ENCODE measurements at regions not wholly inside any gene's neighbourhood (a gene's known extent, or its start where the extent isn't known, plus 50 kb on each side); places are given as distances from the start of the nearest gene placed in this dataset.

- TF ChIP-seq CTCF (IDR thresholded peaks at IDR 0.05; ENCODE audit: borderline replicate concordance, insufficient read depth, low read depth, low read length), result no peak
- H3K4me3 ChIP-seq (ENCODE audit: low read depth, low read length), result no peak overlapping the region
These were observed 381.6 kb downstream of the STIM2 start for GRCh38 chr4:27242217-27242616.

GRCh38 chr4:27245216-27245615, 384.6 kb downstream of the STIM2 start:
- no peak for TF ChIP-seq CTCF (IDR thresholded peaks at IDR 0.05; ENCODE audit: borderline replicate concordance, insufficient read depth, low read depth, low read length)
- H3K4me3 ChIP-seq (ENCODE audit: low read depth, low read length), result no peak overlapping the region

GRCh38 chr4:27248829-27249228, 388.2 kb downstream of the STIM2 start:
- no peak for TF ChIP-seq CTCF (IDR thresholded peaks at IDR 0.05; ENCODE audit: borderline replicate concordance, insufficient read depth, low read depth, low read length)
- H3K4me3 ChIP-seq (ENCODE audit: low read depth, low read length), result no peak overlapping the region

- no peak for TF ChIP-seq CTCF (IDR thresholded peaks at IDR 0.05; ENCODE audit: borderline replicate concordance, insufficient read depth, low read depth, low read length)
- H3K4me3 ChIP-seq (ENCODE audit: low read depth, low read length), result no peak overlapping the region
These were observed 391.1 kb downstream of the STIM2 start for GRCh38 chr4:27251771-27252170.

- no peak overlapping the region for H3K4me3 ChIP-seq (ENCODE audit: low read depth, low read length)
These were observed 406.8 kb downstream of the STIM2 start for GRCh38 chr4:27267339-27267969.

GRCh38 chr4:27267970-27268355, 407.3 kb downstream of the STIM2 start:
- no peak for TF ChIP-seq CTCF (IDR thresholded peaks at IDR 0.05; ENCODE audit: borderline replicate concordance, insufficient read depth, low read depth, low read length)
- H3K4me3 ChIP-seq (ENCODE audit: low read depth, low read length), result no peak overlapping the region

More at GRCh38 chr4:27267339-27267969, 406.8 kb downstream of the STIM2 start:
- no peak for TF ChIP-seq CTCF (IDR thresholded peaks at IDR 0.05; ENCODE audit: borderline replicate concordance, insufficient read depth, low read depth, low read length)

GRCh38 chr4:27270435-27270834, 409.8 kb downstream of the STIM2 start:
- H3K4me3 ChIP-seq (ENCODE audit: low read depth, low read length), result no peak overlapping the region
- TF ChIP-seq CTCF (IDR thresholded peaks at IDR 0.05; ENCODE audit: borderline replicate concordance, insufficient read depth, low read depth, low read length), result no peak
